ENCODE measurements at regions not wholly inside any gene's neighbourhood (a gene's known extent, or its start where the extent isn't known, plus 50 kb on each side); places are given as distances from the start of the nearest gene placed in this dataset.

- TF ChIP-seq CTCF (optimal IDR thresholded peaks at IDR 0.05 in 1 of 3, IDR thresholded peaks at IDR 0.05 in 1 of 3, conservative IDR thresholded peaks at IDR 0.05 in 1 of 3; ENCODE audit: extremely low read depth in 1 of 3, insufficient read depth in 2 of 3, low read length in 3 of 3) (no peak), EZH2 (IDR thresholded peaks at IDR 0.05; ENCODE audit: low read length) (no peak)
- Histone ChIP-seq H2AFZ (ENCODE audit: control insufficient read depth, low read length) (no peak overlapping the region), H3K27me3 (ENCODE audit: control insufficient read depth, extremely low read depth, insufficient read depth, low read length) (no peaks in the 10 kb centered on the region), H3K9ac (ENCODE audit: control insufficient read depth, extremely low read depth, insufficient read depth, low read length) (no peak overlapping the region), H3K79me2 (ENCODE audit: control insufficient read depth, insufficient read depth, low read length) (no peaks in the 10 kb centered on the region), H3K4me2 (ENCODE audit: control insufficient read depth, extremely low read depth, insufficient read depth, low read depth, low read length) (no peak overlapping the region), H3K9me1 (ENCODE audit: control insufficient read depth, extremely low read depth, insufficient read depth, low read length) (no peaks in the 10 kb centered on the region), H3K9me3 (ENCODE audit: control insufficient read depth, low read depth, low read length) (no peaks in the 10 kb centered on the region), H3K36me3 (ENCODE audit: control insufficient read depth in 2 of 2, extremely low read depth in 1 of 2, insufficient read depth in 2 of 2, low read length in 2 of 2) (no peaks in the 10 kb centered on the region), H4K20me1 (ENCODE audit: control insufficient read depth, extremely low read depth, insufficient read depth, low read length) (no peaks in the 10 kb centered on the region), H3K4me3 (ENCODE audit: control insufficient read depth in 2 of 3, extremely low read depth in 1 of 3, insufficient read depth in 2 of 3, low read depth in 1 of 3, low read length in 3 of 3) (no peak overlapping the region), H3K4me1 (ENCODE audit: control insufficient read depth, extremely low read depth, insufficient read depth, low read length) (no peaks in the 10 kb centered on the region), H3K27ac (ENCODE audit: control insufficient read depth, insufficient read depth, low read length) (no peak overlapping the region)
- no peak for DNase-seq (ENCODE audit: low read depth, low spot score)
- dilution Hi-C loops (cut with MboI; ENCODE audit: extremely low pct_ligation_motif_present, low sequenced_read_pairs): no loop called here
- no peak for FAIRE-seq
Observed at GRCh38 chr11:32527261-32528175, 56.1 kb upstream of the EIF3M start.

- FAIRE-seq (no peak), DNase-seq (ENCODE audit: low read depth, low spot score) (no peak)
Observed at GRCh38 chr11:32526760-32527159, 56.9 kb upstream of the EIF3M start.

More at GRCh38 chr11:32526760-32527159, 56.9 kb upstream of the EIF3M start:
- no peak overlapping the region for H2AFZ ChIP-seq (ENCODE audit: control insufficient read depth, low read length)
- no peaks in the 10 kb centered on the region for H3K4me1 ChIP-seq (ENCODE audit: control insufficient read depth, extremely low read depth, insufficient read depth, low read length)
- no peaks in the 10 kb centered on the region for H3K9me3 ChIP-seq (ENCODE audit: control insufficient read depth, low read depth, low read length)
- TF ChIP-seq EZH2 (IDR thresholded peaks at IDR 0.05; ENCODE audit: low read length) (no peak), CTCF (optimal IDR thresholded peaks at IDR 0.05 in 1 of 3, IDR thresholded peaks at IDR 0.05 in 1 of 3, conservative IDR thresholded peaks at IDR 0.05 in 1 of 3; ENCODE audit: extremely low read depth in 1 of 3, insufficient read depth in 2 of 3, low read length in 3 of 3) (no peak)
- no peak overlapping the region for H3K4me3 ChIP-seq (ENCODE audit: control insufficient read depth in 2 of 3, extremely low read depth in 1 of 3, insufficient read depth in 2 of 3, low read depth in 1 of 3, low read length in 3 of 3)
- no peaks in the 10 kb centered on the region for H3K9me1 ChIP-seq (ENCODE audit: control insufficient read depth, extremely low read depth, insufficient read depth, low read length)
- dilution Hi-C loops (cut with MboI; ENCODE audit: extremely low pct_ligation_motif_present, low sequenced_read_pairs): no loop called here
- H3K36me3 ChIP-seq (ENCODE audit: control insufficient read depth in 2 of 2, extremely low read depth in 1 of 2, insufficient read depth in 2 of 2, low read length in 2 of 2): no peaks in the 10 kb centered on the region
- H3K27ac ChIP-seq (ENCODE audit: control insufficient read depth, insufficient read depth, low read length): no peak overlapping the region
- H3K79me2 ChIP-seq (ENCODE audit: control insufficient read depth, insufficient read depth, low read length): no peaks in the 10 kb centered on the region
- H3K27me3 ChIP-seq (ENCODE audit: control insufficient read depth, extremely low read depth, insufficient read depth, low read length): no peaks in the 10 kb centered on the region
- no peak overlapping the region for H3K9ac ChIP-seq (ENCODE audit: control insufficient read depth, extremely low read depth, insufficient read depth, low read length)
- H3K4me2 ChIP-seq (ENCODE audit: control insufficient read depth, extremely low read depth, insufficient read depth, low read depth, low read length): no peak overlapping the region
- H4K20me1 ChIP-seq (ENCODE audit: control insufficient read depth, extremely low read depth, insufficient read depth, low read length): no peaks in the 10 kb centered on the region

All from keratinocyte (primary cell).